ENCODE measurements at regions not wholly inside any gene's neighbourhood (a gene's known extent, or its start where the extent isn't known, plus 50 kb on each side); places are given as distances from the start of the nearest gene placed in this dataset.

GRCh38 chr15:86001200-86001599, 78.5 kb upstream of the AGBL1 start:
- no peak for TF ChIP-seq CTCF (IDR thresholded peaks at IDR 0.05; ENCODE audit: low read depth, low read length)
- no peak for TF ChIP-seq EZH2phosphoT487 (IDR thresholded peaks at IDR 0.05; ENCODE audit: low read depth)
